HCT116 (cell line): ENCODE measurements at regions not wholly inside any gene's neighbourhood (a gene's known extent, or its start where the extent isn't known, plus 50 kb on each side); places are given as distances from the start of the nearest gene placed in this dataset.

Source experiments
- ATAC-seq: fragments of 200-7000 bp; cut with Tn5 transposase; 2 replicates; pipeline ENCODE4 v1.9.1; 2020; ENCODE audit warnings: mild to moderate bottlenecking, moderate library complexity
- BruUV-seq: library from RNA; stranded (reverse); fragments of 400-500 nt; replicated peaks from 2 replicates; lab custom pipeline; 2021; lab: Mats Ljungman, UMichigan
- CTCF ChIA-PET: fragments of 300-600 bp; sonication (Branson Sonifier 250); formaldehyde crosslinking; loops from one replicate; lab custom pipeline; 2021; ENCODE audit warnings: antibody characterized with exemption; lab: Charles Lee
- POLR2A ChIA-PET: fragments of 300-600, 350-600 bp; sonication (Branson Sonifier 250); formaldehyde crosslinking; loops from one replicate; lab custom pipeline; 2021; ENCODE audit warnings: antibody characterized with exemption; lab: Charles Lee
- RAD21 ChIA-PET, 2 experiments: fragments of 300-600 bp; sonication (Branson Sonifier 250); formaldehyde crosslinking; loops; one replicate each; lab custom pipeline; 2023; ENCODE audit warnings: low total read pairs in 2 of 2; ENCODE audit not compliant: uncharacterized antibody in 2 of 2, unreplicated experiment in 2 of 2, low non-redundant PET in 1 of 2; lab: Charles Lee
- DNase-seq: peaks from one replicate; pipeline ENCODE4 v3.0.0-alpha.2; 2010; ENCODE audit warnings: low read depth, low spot score
- H2AFZ ChIP-seq: fragments of 200-600 bp; shearing (Covaris generic), sonication (generic); 2 replicates; pipeline ENCODE4 v1.6.1; 2017; ENCODE audit warnings: low read depth, mixed run types, mixed read lengths, antibody characterized with exemption, low read length; ENCODE audit not compliant: poor library complexity, severe bottlenecking
- H3K27ac ChIP-seq: 2 replicates; pipeline ENCODE4 v1.5.1; 2012; ENCODE audit warnings: low read depth, low read length
- H3K27me3 ChIP-seq: fragments of 200-600 bp; sonication (generic); 2 replicates; pipeline ENCODE4 v1.6.1; 2016; ENCODE audit warnings: mixed run types, low read length, mixed read lengths; ENCODE audit not compliant: insufficient read depth
- H3K36me3 ChIP-seq, 2 experiments: fragments of 200-500 bp in 1 of 2; fragments of 200-600 bp in 1 of 2; sonication (Bioruptor generic) in 1 of 2; sonication (generic) in 1 of 2; 2 replicates each; pipeline versions ENCODE4 v1.5.1 to v1.6.1; 2014 to 2016; ENCODE audit warnings: low read length in 2 of 2, inconsistent platforms in 1 of 2, mixed read lengths in 1 of 2, mixed run types in 1 of 2; ENCODE audit not compliant: insufficient read depth in 2 of 2, control insufficient read depth in 1 of 2
- H3K4me1 ChIP-seq, 2 experiments: fragments of 200-600 bp in 1 of 2; sonication (generic) in 1 of 2; 2 replicates each; pipeline versions ENCODE4 v1.5.1 to v1.6.1; 2012 to 2017; ENCODE audit warnings: low read length in 2 of 2, inconsistent platforms in 1 of 2, mild to moderate bottlenecking in 1 of 2, mixed read lengths in 1 of 2, mixed run types in 1 of 2, moderate library complexity in 1 of 2; ENCODE audit not compliant: insufficient read depth in 2 of 2, control insufficient read depth in 1 of 2
- H3K4me2 ChIP-seq: fragments of 200-600 bp; sonication (generic); 2 replicates; pipeline ENCODE4 v1.6.1; 2017; ENCODE audit warnings: mixed run types, low read length, mixed read lengths
- H3K4me3 ChIP-seq, 2 experiments: fragments of 200-600 bp in 1 of 2; sonication (generic) in 1 of 2; replicated peaks in 1 of 2; 2 replicates each; pipeline ENCODE4 v1.5.1; 2011 to 2016; ENCODE audit warnings: low read length in 2 of 2, control low read depth in 1 of 2, low read depth in 1 of 2, mild to moderate bottlenecking in 1 of 2, mixed read lengths in 1 of 2, mixed run types in 1 of 2
- H3K79me2 ChIP-seq: fragments of 200-600 bp; sonication (generic); 2 replicates; pipeline ENCODE4 v1.6.1; 2017; ENCODE audit warnings: mild to moderate bottlenecking, mixed run types, low read length, moderate library complexity, mixed read lengths; ENCODE audit not compliant: insufficient read depth
- H3K9ac ChIP-seq: fragments of 200-600 bp; sonication (generic); 2 replicates; pipeline ENCODE4 v1.6.1; 2016; ENCODE audit warnings: low read length, mixed read lengths
- H3K9me2 ChIP-seq: fragments of 200-600 bp; sonication (generic), shearing (Covaris generic); 2 replicates; pipeline ENCODE4 v1.6.1; 2017; ENCODE audit warnings: mixed run types, mild to moderate bottlenecking, moderate library complexity; ENCODE audit not compliant: insufficient read depth
- H3K9me3 ChIP-seq, 2 experiments: fragments of 200-500 bp in 1 of 2; fragments of 200-600 bp in 1 of 2; sonication (Bioruptor generic) in 1 of 2; sonication (generic) in 1 of 2; 2 replicates each; pipeline ENCODE4 v1.6.1; 2014 to 2017; ENCODE audit warnings: low read length in 2 of 2, mixed read lengths in 2 of 2, inconsistent platforms in 1 of 2, low read depth in 1 of 2, mild to moderate bottlenecking in 1 of 2, mixed run types in 1 of 2, moderate library complexity in 1 of 2; ENCODE audit not compliant: control insufficient read depth in 1 of 2, insufficient read depth in 1 of 2
- H4K20me1 ChIP-seq: fragments of 200-600 bp; sonication (generic), shearing (Covaris generic); 2 replicates; pipeline ENCODE4 v1.6.1; 2017; ENCODE audit warnings: mixed run types, mild to moderate bottlenecking, moderate library complexity; ENCODE audit not compliant: insufficient read depth
- CBX3 ChIP-seq: IDR thresholded peaks from 2 replicates; pipeline ENCODE4 v1.6.1; 2012; ENCODE audit warnings: low read depth
- CTCF ChIP-seq, 3 experiments: fragments of 200-600 bp in 1 of 3; sonication (generic) in 1 of 3; IDR thresholded peaks in 2 of 3; conservative IDR thresholded peaks in 1 of 3; 2 replicates each; pipeline ENCODE4 v1.5.1; 2012 to 2017; ENCODE audit warnings: low read depth in 2 of 3, low read length in 2 of 3, antibody characterized with exemption in 1 of 3, borderline replicate concordance in 1 of 3, control low read depth in 1 of 3, mild to moderate bottlenecking in 1 of 3, mixed read lengths in 1 of 3, mixed run types in 1 of 3, moderate library complexity in 1 of 3; ENCODE audit not compliant: insufficient read depth in 1 of 3
- ELF1 ChIP-seq: IDR thresholded peaks from 2 replicates; pipeline ENCODE4 v1.6.1; 2012; ENCODE audit warnings: low read depth, borderline replicate concordance
- MAX ChIP-seq: IDR thresholded peaks from 2 replicates; pipeline ENCODE4 v1.6.1; 2012
- POLR2AphosphoS5 ChIP-seq: IDR thresholded peaks from 2 replicates; pipeline ENCODE4 v1.6.1; 2011; ENCODE audit warnings: mild to moderate bottlenecking, low read depth, low read length, moderate library complexity
- REST ChIP-seq: IDR thresholded peaks from 2 replicates; pipeline ENCODE4 v1.6.1; 2012; ENCODE audit warnings: low read depth
- SP1 ChIP-seq: IDR thresholded peaks from 2 replicates; pipeline ENCODE4 v1.6.1; 2012; ENCODE audit warnings: low read depth
- YY1 ChIP-seq: IDR thresholded peaks from 2 replicates; pipeline ENCODE4 v1.6.1; 2011; ENCODE audit warnings: low read length, low read depth, moderate library complexity, mild to moderate bottlenecking; ENCODE audit not compliant: insufficient replicate concordance; ENCODE audit errors: extremely low read depth
- intact Hi-C: fragments of 100-400 bp; cut with micrococcal nuclease; formaldehyde crosslinking; loops from 2 replicates; pipeline ENCODE4 v1.10.0; 2022

GRCh38 chr16:79933603-79934002 is 333.1 kb upstream of the MAF start:
- Histone ChIP-seq H3K9me3 (peaks cover 41 to 55% of the 10 kb centered on the region in 2 experiments; a peak in 2 of 4 replicates), H3K27me3 (no peaks in the 10 kb centered on the region)
- TF ChIP-seq SP1 = no peak
- TF ChIP-seq POLR2AphosphoS5 = no peak
- no peak for TF ChIP-seq YY1
- TF ChIP-seq MAX = no peak
- TF ChIP-seq REST = no peak
- no peak for TF ChIP-seq ELF1
- TF ChIP-seq CBX3 = no peak
- no peak for TF ChIP-seq CTCF (IDR thresholded peaks at IDR 0.05 in 2 of 3, conservative IDR thresholded peaks at IDR 0.05 in 1 of 3; ENCODE audit: borderline replicate concordance in 1 of 3, insufficient read depth in 1 of 3, low read depth in 2 of 3, low read length in 2 of 3)
- TF ChIP-seq, all 23 proteins: peak for 0
- no peaks in the 10 kb centered on the region for H3K79me2 ChIP-seq
- H2AFZ ChIP-seq = no peak overlapping the region
- no peak overlapping the region for H3K9ac ChIP-seq
- CTCF ChIA-PET = no interaction called here
- H3K36me3 ChIP-seq = no peaks in the 10 kb centered on the region
- H3K9me2 ChIP-seq = no peaks in the 10 kb centered on the region
- ATAC-seq (no peak), DNase-seq (no peak)
- H3K27ac ChIP-seq = no peak overlapping the region
- POLR2A ChIA-PET = no interaction called here
- H3K4me1 ChIP-seq = no peaks in the 10 kb centered on the region
- no peak overlapping the region for H3K4me3 ChIP-seq
- no peaks in the 10 kb centered on the region for H4K20me1 ChIP-seq
- no peak overlapping the region for H3K4me2 ChIP-seq
- BruUV-seq = no TSS peak
- RAD21 ChIA-PET = no interaction called here
- intact Hi-C loops = no loop called here
